B cell (primary cell): ENCODE measurements at regions not wholly inside any gene's neighbourhood (a gene's known extent, or its start where the extent isn't known, plus 50 kb on each side); places are given as distances from the start of the nearest gene placed in this dataset.

Experiments used
- ATAC-seq: fragments of 200-7000 bp; cut with Tn5 transposase; one replicate; pipeline ENCODE4 v1.10.0; 2021; ENCODE audit warnings: low read depth, mild to moderate bottlenecking, moderate number of reproducible peaks, moderate library complexity
- CTCF ChIA-PET: fragments of 350-600 bp; sonication (Branson Sonifier 250); formaldehyde crosslinking; loops from one replicate; lab custom pipeline; 2021; ENCODE audit warnings: antibody characterized with exemption, inconsistent platforms; lab: Charles Lee
- POLR2A ChIA-PET: fragments of 350-600 bp; sonication (Branson Sonifier 250); formaldehyde crosslinking; loops from one replicate; lab custom pipeline; 2021; ENCODE audit warnings: antibody characterized with exemption; lab: Charles Lee
- DNase-seq: peaks from one replicate; pipeline ENCODE4 v3.0.0; 2013
- H2AFZ ChIP-seq: 2 replicates; pipeline ENCODE4 v1.6.1; 2012; ENCODE audit warnings: mild to moderate bottlenecking, low read depth, low read length; ENCODE audit not compliant: insufficient read depth, poor library complexity, severe bottlenecking
- H3K27ac ChIP-seq, 2 donors: 1 replicate in 1 of 2; 2 replicates in 1 of 2; pipeline ENCODE4 v1.5.1; 2012 to 2013; ENCODE audit warnings: low read length in 2 of 2, mild to moderate bottlenecking in 2 of 2, moderate library complexity in 1 of 2
- H3K27me3 ChIP-seq, 4 experiments: fragments of 200-600 bp in 1 of 4; sonication (generic) in 1 of 4; replicated peaks in 1 of 4; 1 replicate in 2 of 4; 2 replicates in 2 of 4; pipeline versions ENCODE4 v1.6.1 to v1.7.0; 2013 to 2016; ENCODE audit warnings: low read length in 3 of 4, mild to moderate bottlenecking in 2 of 4, mixed read lengths in 1 of 4, moderate library complexity in 1 of 4; ENCODE audit not compliant: insufficient read depth in 4 of 4, control insufficient read depth in 3 of 4; ENCODE audit errors: control extremely low read depth in 1 of 4
- H3K36me3 ChIP-seq, 2 experiments: replicated peaks in 1 of 2; 1 replicate in 1 of 2; 2 replicates in 1 of 2; pipeline versions ENCODE4 v1.6.1 to v1.7.1; 2013; ENCODE audit warnings: low read length in 1 of 2; ENCODE audit not compliant: insufficient read depth in 2 of 2, control insufficient read depth in 1 of 2; ENCODE audit errors: control extremely low read depth in 1 of 2, extremely low read depth in 1 of 2
- H3K4me1 ChIP-seq, 2 donors: fragments of 200-600 bp in 1 of 2; sonication (generic) in 1 of 2; 1 replicate in 1 of 2; 2 replicates in 1 of 2; pipeline versions ENCODE4 v1.5.1 to v1.6.1; 2013 to 2017; ENCODE audit warnings: low read length in 2 of 2; ENCODE audit not compliant: control insufficient read depth in 2 of 2, insufficient read depth in 2 of 2
- H3K4me2 ChIP-seq: replicated peaks from 2 replicates; pipeline ENCODE3; 2012; ENCODE audit warnings: mild to moderate bottlenecking, low read depth, low read length; ENCODE audit not compliant: poor library complexity, severe bottlenecking
- H3K4me3 ChIP-seq, 5 experiments: fragments of 200-600 bp in 1 of 5; sonication (generic) in 1 of 5; 1 replicate in 3 of 5; 2 replicates in 2 of 5; pipeline versions ENCODE4 v1.5.1 to v1.7.0; 2011 to 2016; ENCODE audit warnings: low read length in 4 of 5, mild to moderate bottlenecking in 4 of 5, low read depth in 2 of 5, control low read depth in 1 of 5, moderate library complexity in 1 of 5; ENCODE audit not compliant: insufficient read depth in 1 of 5; ENCODE audit errors: control extremely low read depth in 1 of 5, extremely low read depth in 1 of 5
- H3K79me2 ChIP-seq: fragments of 200-600 bp; sonication (generic); one replicate; pipeline ENCODE4 v1.6.0; 2016; ENCODE audit warnings: low read length; ENCODE audit not compliant: control insufficient read depth, insufficient read depth
- H3K9ac ChIP-seq: fragments of 200-600 bp; sonication (generic); 2 replicates; pipeline ENCODE4 v1.6.1; 2017; ENCODE audit warnings: mild to moderate bottlenecking, low read length, moderate library complexity
- H3K9me3 ChIP-seq, 3 donors: one replicate each; pipeline versions ENCODE4 v1.6.1 to v1.7.1; 2013; ENCODE audit warnings: low read length in 2 of 3; ENCODE audit not compliant: control insufficient read depth in 2 of 3, insufficient read depth in 1 of 3; ENCODE audit errors: control extremely low read depth in 1 of 3
- H4K20me1 ChIP-seq: 2 replicates; pipeline ENCODE4 v1.6.0; 2012; ENCODE audit warnings: mild to moderate bottlenecking, low read length; ENCODE audit not compliant: insufficient read depth, control insufficient read depth, poor library complexity, severe bottlenecking
- H3K27ac Mint-ChIP-seq: one replicate; pipeline ENCODE4 v1.8.0; 2021; ENCODE audit warnings: mixed read lengths
- H3K27me3 Mint-ChIP-seq: one replicate; pipeline ENCODE4 v1.8.0; 2021; ENCODE audit warnings: mixed read lengths
- H3K4me1 Mint-ChIP-seq: one replicate; pipeline ENCODE4 v1.8.0; 2021; ENCODE audit warnings: mixed read lengths
- H3K4me3 Mint-ChIP-seq: one replicate; pipeline ENCODE4 v1.8.0; 2021; ENCODE audit warnings: mixed read lengths
- H3K9me3 Mint-ChIP-seq: one replicate; pipeline ENCODE4 v1.8.0; 2022; ENCODE audit warnings: mixed read lengths; ENCODE audit not compliant: insufficient read depth
- EZH2 ChIP-seq: IDR thresholded peaks from 2 replicates; pipeline ENCODE4 v1.6.1; 2012; ENCODE audit warnings: borderline replicate concordance, low read depth, mild to moderate bottlenecking, moderate library complexity, low read length; ENCODE audit not compliant: insufficient read depth, poor library complexity, severe bottlenecking
- WGBS: methylation state at CpG from one replicate; pipeline ENCODE4 v1.1.5; 2013; ENCODE audit warnings: missing lambda C conversion rate; ENCODE audit not compliant: insufficient coverage; 5-methylcytosine and 5-hydroxymethylcytosine counted together
- intact Hi-C: fragments of 100-400 bp; cut with micrococcal nuclease; formaldehyde crosslinking; loops from one replicate; pipeline ENCODE4 v1.10.0; 2022
- TF ChIP-seq, protein P1 (sequence below): fragments of 200-600 bp; IDR thresholded peaks from one replicate; pipeline ENCODE4 v1.8.0; 2022; ENCODE audit warnings: antibody characterized with exemption, mild to moderate bottlenecking

DNA sequence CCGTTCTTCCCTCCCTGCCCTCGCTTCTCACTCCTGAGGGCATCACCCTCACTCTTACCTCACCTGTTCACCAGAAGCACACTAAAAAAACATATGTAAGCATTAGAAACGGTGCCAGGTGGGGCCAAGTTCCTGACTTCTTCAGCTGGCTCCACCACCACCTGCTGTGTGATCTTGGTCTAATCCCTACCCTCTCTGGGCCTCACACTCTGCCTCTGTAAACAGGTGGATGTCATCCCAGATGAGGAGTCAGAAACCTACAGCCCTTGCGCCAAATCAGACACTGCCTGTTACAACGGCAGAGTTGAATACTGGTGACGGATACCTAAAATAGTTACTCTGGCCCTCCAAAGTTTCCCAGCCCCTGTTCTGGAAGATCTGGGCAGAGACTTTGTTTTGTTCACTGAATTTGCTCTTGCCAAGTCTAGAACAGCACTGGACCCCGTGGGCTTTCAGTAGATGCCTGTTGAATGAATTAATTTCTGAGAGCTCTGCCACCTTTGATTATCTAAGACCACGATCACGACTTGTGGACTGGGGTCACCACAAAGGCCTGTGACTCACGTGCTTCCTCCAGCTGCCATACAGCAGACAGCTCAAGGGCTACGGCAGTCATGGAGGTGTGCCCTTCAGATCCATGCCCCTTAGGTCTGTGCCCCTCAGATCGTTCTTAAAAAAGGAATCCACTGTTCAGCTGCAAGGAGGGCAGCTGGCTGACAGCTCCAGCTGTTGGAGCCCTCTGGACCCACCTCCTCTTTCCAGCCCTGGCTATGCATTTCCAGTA lies 71.9 kb downstream of the GSC start:
- TF ChIP-seq, protein P1, sequence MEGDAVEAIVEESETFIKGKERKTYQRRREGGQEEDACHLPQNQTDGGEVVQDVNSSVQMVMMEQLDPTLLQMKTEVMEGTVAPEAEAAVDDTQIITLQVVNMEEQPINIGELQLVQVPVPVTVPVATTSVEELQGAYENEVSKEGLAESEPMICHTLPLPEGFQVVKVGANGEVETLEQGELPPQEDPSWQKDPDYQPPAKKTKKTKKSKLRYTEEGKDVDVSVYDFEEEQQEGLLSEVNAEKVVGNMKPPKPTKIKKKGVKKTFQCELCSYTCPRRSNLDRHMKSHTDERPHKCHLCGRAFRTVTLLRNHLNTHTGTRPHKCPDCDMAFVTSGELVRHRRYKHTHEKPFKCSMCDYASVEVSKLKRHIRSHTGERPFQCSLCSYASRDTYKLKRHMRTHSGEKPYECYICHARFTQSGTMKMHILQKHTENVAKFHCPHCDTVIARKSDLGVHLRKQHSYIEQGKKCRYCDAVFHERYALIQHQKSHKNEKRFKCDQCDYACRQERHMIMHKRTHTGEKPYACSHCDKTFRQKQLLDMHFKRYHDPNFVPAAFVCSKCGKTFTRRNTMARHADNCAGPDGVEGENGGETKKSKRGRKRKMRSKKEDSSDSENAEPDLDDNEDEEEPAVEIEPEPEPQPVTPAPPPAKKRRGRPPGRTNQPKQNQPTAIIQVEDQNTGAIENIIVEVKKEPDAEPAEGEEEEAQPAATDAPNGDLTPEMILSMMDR: no peak
- TF ChIP-seq EZH2: no peak
- Histone ChIP-seq H3K9ac (no peak overlapping the region), H2AFZ (no peak overlapping the region), H3K9me3 (no peaks in the 10 kb centered on the region), H3K4me1 (no peaks in the 10 kb centered on the region), H3K4me3 (no peak overlapping the region), H3K27ac (no peak overlapping the region), H3K27me3 (peaks cover 0 to 3% (median 0%) of the 10 kb centered on the region in 4 experiments), H3K36me3 (no peaks in the 10 kb centered on the region), H4K20me1 (no peaks in the 10 kb centered on the region), H3K79me2 (no peaks in the 10 kb centered on the region), H3K4me2 (no peak overlapping the region)
- 50% methylated on average over 10 of the region's 12 CpGs for WGBS
- Mint-ChIP-seq H3K4me3 (no peak overlapping the region), H3K4me1 (no peaks in the 10 kb centered on the region), H3K27me3 (peaks cover 4% of the 10 kb centered on the region), H3K27ac (no peak overlapping the region), H3K9me3 (no peaks in the 10 kb centered on the region)
- no peak for ATAC-seq
- intact Hi-C loops: no loop called here
- no peak for DNase-seq
- CTCF ChIA-PET: interaction anchor here (1.0 kb wide), 1 partner anchor 9 kb away, joined by 3 read pairs; no protein-coding TSS in a partner anchor
- POLR2A ChIA-PET: no interaction called here

DNA sequence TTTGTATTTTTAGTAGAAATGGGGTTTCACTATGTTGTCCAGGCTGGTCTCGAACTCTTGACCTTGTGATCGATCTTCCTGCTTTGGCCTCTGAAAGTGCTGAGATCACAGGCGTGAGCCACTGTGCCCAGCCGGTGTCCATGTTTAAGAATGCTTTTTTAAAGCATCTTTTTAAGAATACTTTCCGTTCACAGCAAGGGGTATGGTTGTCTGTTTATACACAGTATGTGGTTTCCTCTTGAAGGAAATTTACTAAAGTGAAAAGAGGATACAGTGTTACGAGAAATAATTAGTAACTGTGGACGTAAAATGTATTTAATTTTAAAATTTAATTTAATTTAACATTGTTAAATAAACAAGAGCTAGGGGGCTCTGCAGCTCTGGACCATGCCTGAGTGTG lies 73.4 kb downstream of the GSC start:
- no peaks in the 10 kb centered on the region for H3K4me1 ChIP-seq
- no peak overlapping the region for H2AFZ ChIP-seq
- DNase-seq (no peak), ATAC-seq (no peak)
- ChIA-PET CTCF (no interaction called here), POLR2A (no interaction called here)
- no peak overlapping the region for H3K4me3 ChIP-seq
- H3K27ac Mint-ChIP-seq: no peak overlapping the region
- no peaks in the 10 kb centered on the region for H3K4me1 Mint-ChIP-seq
- peaks cover 4% of the 10 kb centered on the region for H3K27me3 Mint-ChIP-seq
- no peak overlapping the region for H3K4me2 ChIP-seq
- H3K27ac ChIP-seq: no peak overlapping the region
- intact Hi-C loops: no loop called here
- H3K9ac ChIP-seq: no peak overlapping the region
- H3K9me3 Mint-ChIP-seq: no peaks in the 10 kb centered on the region
- whole genome bisulfite sequencing: 100% methylated on average over 2 of the region's 7 CpGs
- no peaks in the 10 kb centered on the region for H3K9me3 ChIP-seq
- no peaks in the 10 kb centered on the region for H4K20me1 ChIP-seq
- no peak for TF ChIP-seq EZH2
- TF ChIP-seq, protein P1: no peak
- no peak overlapping the region for H3K4me3 Mint-ChIP-seq
- H3K36me3 ChIP-seq: no peaks in the 10 kb centered on the region
- no peaks in the 10 kb centered on the region for H3K79me2 ChIP-seq
- H3K27me3 ChIP-seq: peaks cover 0 to 3% (median 0%) of the 10 kb centered on the region in 4 experiments
